ENCODE measurements at regions not wholly inside any gene's neighbourhood (a gene's known extent, or its start where the extent isn't known, plus 50 kb on each side); places are given as distances from the start of the nearest gene placed in this dataset.

GRCh38 chr2:56626927-56627326, 443.1 kb downstream of the CCDC85A start:
- no peak for TF ChIP-seq CSRNP3 (CRISPR knock-in tag; IDR thresholded peaks at IDR 0.05)
- TF ChIP-seq CREB5 (CRISPR knock-in tag; IDR thresholded peaks at IDR 0.05; ENCODE audit: low read depth): no peak
- TF ChIP-seq ARNTL (CRISPR knock-in tag; IDR thresholded peaks at IDR 0.05; ENCODE audit: borderline replicate concordance, low read depth): no peak
- no peak for TF ChIP-seq OSR1 (CRISPR knock-in tag; IDR thresholded peaks at IDR 0.05)

Measured in SK-N-SH treated with all-trans-retinoic acid at 6 μM for 48 hours (cell line).